HEK293 (cell line): ENCODE measurements at regions not wholly inside any gene's neighbourhood (a gene's known extent, or its start where the extent isn't known, plus 50 kb on each side); places are given as distances from the start of the nearest gene placed in this dataset.

ENCODE experiments used
- ZBTB7A ChIP-seq: fragments of 450-650 bp; formaldehyde crosslinking; IDR thresholded peaks from 2 replicates; pipeline ENCODE4 v1.5.1; 2016; ENCODE audit warnings: low read depth, missing biosample characterization, missing genetic modification characterization
- ZNF132 ChIP-seq: fragments of 450-650 bp; formaldehyde crosslinking; IDR thresholded peaks from 2 replicates; pipeline ENCODE4 v1.5.1; 2017; ENCODE audit warnings: missing biosample characterization, missing genetic modification characterization, borderline replicate concordance
- ZNF24 ChIP-seq: fragments of 450-650 bp; formaldehyde crosslinking; IDR thresholded peaks from 2 replicates; pipeline ENCODE4 v1.5.1; 2016; ENCODE audit warnings: missing biosample characterization, missing genetic modification characterization
- ZNF292 ChIP-seq: fragments of 450-650 bp; formaldehyde crosslinking; IDR thresholded peaks from 2 replicates; pipeline ENCODE4 v1.5.1; 2016; ENCODE audit warnings: low read depth, missing biosample characterization, missing genetic modification characterization, borderline replicate concordance
- ZNF530 ChIP-seq: fragments of 450-650 bp; formaldehyde crosslinking; IDR thresholded peaks from 2 replicates; pipeline ENCODE4 v1.5.1; 2016; ENCODE audit warnings: low read depth, missing biosample characterization, missing genetic modification characterization
- ZNF660 ChIP-seq: fragments of 450-650 bp; IDR thresholded peaks from 2 replicates; pipeline ENCODE4 v1.5.1; 2018; ENCODE audit warnings: missing biosample characterization, mild to moderate bottlenecking, missing genetic modification characterization
- TF ChIP-seq, protein P1 (sequence below): fragments of 450-650 bp; formaldehyde crosslinking; IDR thresholded peaks from 2 replicates; pipeline ENCODE4 v1.5.1; 2016; ENCODE audit warnings: missing biosample characterization, missing genetic modification characterization
- TF ChIP-seq, protein P2 (sequence below): fragments of 450-650 bp; formaldehyde crosslinking; conservative IDR thresholded peaks from 2 replicates; pipeline ENCODE4 v1.5.1; 2016; ENCODE audit warnings: low read depth, missing biosample characterization, missing genetic modification characterization
- TF ChIP-seq, protein P3 (sequence below): fragments of 450-650 bp; formaldehyde crosslinking; conservative IDR thresholded peaks from 2 replicates; pipeline ENCODE4 v1.5.1; 2016; ENCODE audit warnings: low read depth, missing biosample characterization, missing genetic modification characterization

DNA sequence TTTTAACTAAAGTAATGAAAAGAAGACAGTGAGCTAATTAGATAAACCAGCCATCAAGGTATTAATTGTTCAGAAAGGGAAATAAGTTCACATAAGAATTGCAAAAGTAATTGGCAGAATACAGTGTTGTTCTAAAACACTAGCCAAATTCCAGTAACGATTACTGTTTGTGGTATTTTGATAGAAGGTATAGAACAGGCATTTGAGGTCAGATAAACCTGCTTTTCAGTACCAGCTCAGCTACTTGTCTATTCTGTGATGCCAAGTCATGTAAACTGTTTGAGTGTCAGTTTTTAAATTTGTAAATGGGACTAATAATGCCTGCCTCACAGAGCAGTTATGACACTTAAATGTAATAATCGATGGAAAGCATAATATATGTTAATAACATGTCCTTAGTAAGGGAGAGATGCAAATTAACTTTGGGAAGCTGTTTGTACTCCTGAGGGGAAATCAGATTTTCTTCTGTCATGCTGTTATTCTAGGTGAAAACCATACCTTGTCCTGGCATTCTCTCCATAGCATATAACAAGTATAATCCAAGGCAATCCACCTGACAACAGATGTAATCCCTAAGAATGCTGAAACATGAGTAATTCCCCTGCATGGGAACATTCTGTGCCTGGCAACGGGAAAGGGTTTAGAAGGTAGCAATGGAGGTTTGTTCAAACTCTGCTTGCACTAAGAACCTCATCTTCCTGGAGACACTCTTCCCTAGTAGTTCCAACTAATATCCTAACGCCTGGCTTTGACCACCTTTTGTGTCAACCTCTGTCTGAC, 509.5 kb upstream of the PAPPA start:
- TF ChIP-seq ZNF660 (tag by site-specific recombination) (no peak), ZNF24 (no peak), ZNF530 (tag by site-specific recombination) (no peak), ZBTB7A (tag by site-specific recombination) (no peak), ZNF132 (tag by site-specific recombination) (no peak), ZNF292 (no peak)
- TF ChIP-seq, protein P1, sequence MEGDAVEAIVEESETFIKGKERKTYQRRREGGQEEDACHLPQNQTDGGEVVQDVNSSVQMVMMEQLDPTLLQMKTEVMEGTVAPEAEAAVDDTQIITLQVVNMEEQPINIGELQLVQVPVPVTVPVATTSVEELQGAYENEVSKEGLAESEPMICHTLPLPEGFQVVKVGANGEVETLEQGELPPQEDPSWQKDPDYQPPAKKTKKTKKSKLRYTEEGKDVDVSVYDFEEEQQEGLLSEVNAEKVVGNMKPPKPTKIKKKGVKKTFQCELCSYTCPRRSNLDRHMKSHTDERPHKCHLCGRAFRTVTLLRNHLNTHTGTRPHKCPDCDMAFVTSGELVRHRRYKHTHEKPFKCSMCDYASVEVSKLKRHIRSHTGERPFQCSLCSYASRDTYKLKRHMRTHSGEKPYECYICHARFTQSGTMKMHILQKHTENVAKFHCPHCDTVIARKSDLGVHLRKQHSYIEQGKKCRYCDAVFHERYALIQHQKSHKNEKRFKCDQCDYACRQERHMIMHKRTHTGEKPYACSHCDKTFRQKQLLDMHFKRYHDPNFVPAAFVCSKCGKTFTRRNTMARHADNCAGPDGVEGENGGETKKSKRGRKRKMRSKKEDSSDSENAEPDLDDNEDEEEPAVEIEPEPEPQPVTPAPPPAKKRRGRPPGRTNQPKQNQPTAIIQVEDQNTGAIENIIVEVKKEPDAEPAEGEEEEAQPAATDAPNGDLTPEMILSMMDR (tag by site-specific recombination): no peak
- TF ChIP-seq, protein P2, sequence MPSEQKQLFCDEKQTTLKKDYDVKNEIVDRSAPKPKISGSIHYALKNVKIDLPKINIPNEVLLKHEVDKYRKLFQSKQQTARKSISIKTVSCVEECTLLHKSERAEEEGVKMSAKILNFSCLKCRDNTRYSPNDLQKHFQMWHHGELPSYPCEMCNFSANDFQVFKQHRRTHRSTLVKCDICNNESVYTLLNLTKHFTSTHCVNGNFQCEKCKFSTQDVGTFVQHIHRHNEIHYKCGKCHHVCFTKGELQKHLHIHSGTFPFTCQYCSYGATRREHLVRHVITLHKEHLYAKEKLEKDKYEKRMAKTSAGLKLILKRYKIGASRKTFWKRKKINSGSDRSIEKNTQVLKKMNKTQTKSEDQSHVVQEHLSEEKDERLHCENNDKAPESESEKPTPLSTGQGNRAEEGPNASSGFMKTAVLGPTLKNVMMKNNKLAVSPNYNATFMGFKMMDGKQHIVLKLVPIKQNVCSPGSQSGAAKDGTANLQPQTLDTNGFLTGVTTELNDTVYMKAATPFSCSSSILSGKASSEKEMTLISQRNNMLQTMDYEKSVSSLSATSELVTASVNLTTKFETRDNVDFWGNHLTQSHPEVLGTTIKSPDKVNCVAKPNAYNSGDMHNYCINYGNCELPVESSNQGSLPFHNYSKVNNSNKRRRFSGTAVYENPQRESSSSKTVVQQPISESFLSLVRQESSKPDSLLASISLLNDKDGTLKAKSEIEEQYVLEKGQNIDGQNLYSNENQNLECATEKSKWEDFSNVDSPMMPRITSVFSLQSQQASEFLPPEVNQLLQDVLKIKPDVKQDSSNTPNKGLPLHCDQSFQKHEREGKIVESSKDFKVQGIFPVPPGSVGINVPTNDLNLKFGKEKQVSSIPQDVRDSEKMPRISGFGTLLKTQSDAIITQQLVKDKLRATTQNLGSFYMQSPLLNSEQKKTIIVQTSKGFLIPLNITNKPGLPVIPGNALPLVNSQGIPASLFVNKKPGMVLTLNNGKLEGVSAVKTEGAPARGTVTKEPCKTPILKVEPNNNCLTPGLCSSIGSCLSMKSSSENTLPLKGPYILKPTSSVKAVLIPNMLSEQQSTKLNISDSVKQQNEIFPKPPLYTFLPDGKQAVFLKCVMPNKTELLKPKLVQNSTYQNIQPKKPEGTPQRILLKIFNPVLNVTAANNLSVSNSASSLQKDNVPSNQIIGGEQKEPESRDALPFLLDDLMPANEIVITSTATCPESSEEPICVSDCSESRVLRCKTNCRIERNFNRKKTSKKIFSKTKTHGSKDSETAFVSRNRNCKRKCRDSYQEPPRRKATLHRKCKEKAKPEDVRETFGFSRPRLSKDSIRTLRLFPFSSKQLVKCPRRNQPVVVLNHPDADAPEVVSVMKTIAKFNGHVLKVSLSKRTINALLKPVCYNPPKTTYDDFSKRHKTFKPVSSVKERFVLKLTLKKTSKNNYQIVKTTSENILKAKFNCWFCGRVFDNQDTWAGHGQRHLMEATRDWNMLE: no peak
- TF ChIP-seq, protein P3, sequence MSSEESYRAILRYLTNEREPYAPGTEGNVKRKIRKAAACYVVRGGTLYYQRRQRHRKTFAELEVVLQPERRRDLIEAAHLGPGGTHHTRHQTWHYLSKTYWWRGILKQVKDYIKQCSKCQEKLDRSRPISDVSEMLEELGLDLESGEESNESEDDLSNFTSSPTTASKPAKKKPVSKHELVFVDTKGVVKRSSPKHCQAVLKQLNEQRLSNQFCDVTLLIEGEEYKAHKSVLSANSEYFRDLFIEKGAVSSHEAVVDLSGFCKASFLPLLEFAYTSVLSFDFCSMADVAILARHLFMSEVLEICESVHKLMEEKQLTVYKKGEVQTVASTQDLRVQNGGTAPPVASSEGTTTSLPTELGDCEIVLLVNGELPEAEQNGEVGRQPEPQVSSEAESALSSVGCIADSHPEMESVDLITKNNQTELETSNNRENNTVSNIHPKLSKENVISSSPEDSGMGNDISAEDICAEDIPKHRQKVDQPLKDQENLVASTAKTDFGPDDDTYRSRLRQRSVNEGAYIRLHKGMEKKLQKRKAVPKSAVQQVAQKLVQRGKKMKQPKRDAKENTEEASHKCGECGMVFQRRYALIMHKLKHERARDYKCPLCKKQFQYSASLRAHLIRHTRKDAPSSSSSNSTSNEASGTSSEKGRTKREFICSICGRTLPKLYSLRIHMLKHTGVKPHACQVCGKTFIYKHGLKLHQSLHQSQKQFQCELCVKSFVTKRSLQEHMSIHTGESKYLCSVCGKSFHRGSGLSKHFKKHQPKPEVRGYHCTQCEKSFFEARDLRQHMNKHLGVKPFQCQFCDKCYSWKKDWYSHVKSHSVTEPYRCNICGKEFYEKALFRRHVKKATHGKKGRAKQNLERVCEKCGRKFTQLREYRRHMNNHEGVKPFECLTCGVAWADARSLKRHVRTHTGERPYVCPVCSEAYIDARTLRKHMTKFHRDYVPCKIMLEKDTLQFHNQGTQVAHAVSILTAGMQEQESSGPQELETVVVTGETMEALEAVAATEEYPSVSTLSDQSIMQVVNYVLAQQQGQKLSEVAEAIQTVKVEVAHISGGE (tag by site-specific recombination): no peak
